Esophagus muscularis mucosa (tissue), 4 donors: ENCODE measurements at regions not wholly inside any gene's neighbourhood (a gene's known extent, or its start where the extent isn't known, plus 50 kb on each side); places are given as distances from the start of the nearest gene placed in this dataset.

Experiments
- DNase-seq: peaks from one replicate; pipeline ENCODE4 v3.0.0-alpha.2; 2017; ENCODE audit errors: extremely low spot score
- H3K27ac ChIP-seq, 4 donors: fragments of 200-600 bp; sonication (generic); replicated peaks in 1 of 4; 1 replicate in 3 of 4; 2 replicates in 1 of 4; pipeline ENCODE4 v1.5.1; 2016 to 2019; ENCODE audit warnings: mild to moderate bottlenecking in 1 of 4
- H3K27me3 ChIP-seq, 4 donors: fragments of 200-600 bp; sonication (generic); one replicate each; pipeline versions ENCODE4 v1.5.1 to v1.6.0; 2016 to 2019
- H3K36me3 ChIP-seq, 4 donors: fragments of 200-600 bp; sonication (generic); one replicate each; pipeline ENCODE4 v1.5.1; 2016 to 2019
- H3K4me1 ChIP-seq, 4 donors: fragments of 200-600 bp; sonication (generic); one replicate each; pipeline ENCODE4 v1.5.1; 2016 to 2019
- H3K4me3 ChIP-seq, 4 donors: fragments of 200-600 bp; sonication (generic); 1 replicate in 2 of 4; 2 replicates in 2 of 4; pipeline ENCODE4 v1.5.1; 2016 to 2019; ENCODE audit warnings: mild to moderate bottlenecking in 4 of 4, moderate library complexity in 1 of 4
- H3K9me3 ChIP-seq, 4 donors: fragments of 200-600 bp; sonication (generic); 1 replicate in 3 of 4; 2 replicates in 1 of 4; pipeline ENCODE4 v1.5.1; 2016 to 2019
- CTCF ChIP-seq, 3 experiments: fragments of 200-600 bp in 2 of 3; fragments of 450-650 bp in 1 of 3; sonication (generic) in 2 of 3; IDR thresholded peaks; one replicate each; pipeline ENCODE4 v1.5.1; 2017 to 2019; ENCODE audit warnings: antibody characterized with exemption in 3 of 3, mild to moderate bottlenecking in 2 of 3, moderate library complexity in 1 of 3
- EP300 ChIP-seq: sonication (generic); formaldehyde crosslinking; IDR thresholded peaks from one replicate; pipeline ENCODE4 v1.6.1; 2017; ENCODE audit warnings: antibody characterized with exemption
- POLR2A ChIP-seq: fragments of 450-650 bp; IDR thresholded peaks from one replicate; pipeline ENCODE4 v1.6.1; 2017; ENCODE audit warnings: antibody characterized with exemption, moderate library complexity, mild to moderate bottlenecking, low read depth
- POLR2AphosphoS5 ChIP-seq, 2 donors: sonication (generic); formaldehyde crosslinking; IDR thresholded peaks; one replicate each; pipeline ENCODE4 v1.6.1; 2017; ENCODE audit warnings: antibody characterized with exemption in 2 of 2
- WGBS: methylation state at CpG from one replicate; pipeline ENCODE4 v1.1.5; 2018; 5-methylcytosine and 5-hydroxymethylcytosine counted together
- intact Hi-C: fragments of 100-400 bp; cut with DNase I; formaldehyde crosslinking; loops from one replicate; pipeline ENCODE4 v1.15.1; 2023

- Histone ChIP-seq H3K27ac (no peak overlapping the region), H3K27me3 (no peaks in the 10 kb centered on the region), H3K4me1 (no peaks in the 10 kb centered on the region), H3K4me3 (no peak overlapping the region), H3K9me3 (no peaks in the 10 kb centered on the region), H3K36me3 (no peaks in the 10 kb centered on the region)
- WGBS: 77% methylated on average over 1 of the region's 1 CpG
- no peak for DNase-seq
- TF ChIP-seq POLR2A: no peak
- TF ChIP-seq CTCF (IDR thresholded peaks at IDR 0.05): no peak
- TF ChIP-seq EP300: no peak
- TF ChIP-seq POLR2AphosphoS5 (IDR thresholded peaks at IDR 0.05): no peak
- intact Hi-C loops: no loop called here
These were observed 1937.1 kb upstream of the WWC1 start for GRCh38 chr5:166354332-166354731.

GRCh38 chr5:166356096-166356495, 1935.3 kb upstream of the WWC1 start:
- 83% methylated on average over 5 of the region's 5 CpGs for WGBS
- Histone ChIP-seq H3K4me3 (no peak overlapping the region), H3K36me3 (no peaks in the 10 kb centered on the region), H3K9me3 (no peaks in the 10 kb centered on the region), H3K27me3 (no peaks in the 10 kb centered on the region), H3K27ac (no peak overlapping the region), H3K4me1 (no peaks in the 10 kb centered on the region)
- intact Hi-C loops: no loop called here
- no peak for DNase-seq
- TF ChIP-seq CTCF (IDR thresholded peaks at IDR 0.05) (no peak), POLR2A (no peak), POLR2AphosphoS5 (IDR thresholded peaks at IDR 0.05) (no peak), EP300 (no peak)

- Histone ChIP-seq H3K27ac (no peak overlapping the region), H3K9me3 (peaks cover 0 to 11% (median 6%) of the 10 kb centered on the region in 4 donors), H3K4me1 (no peaks in the 10 kb centered on the region), H3K36me3 (no peaks in the 10 kb centered on the region), H3K27me3 (no peaks in the 10 kb centered on the region), H3K4me3 (no peak overlapping the region)
- no peak for TF ChIP-seq EP300
- no peak for TF ChIP-seq CTCF (IDR thresholded peaks at IDR 0.05)
- no peak for TF ChIP-seq POLR2AphosphoS5 (IDR thresholded peaks at IDR 0.05)
- TF ChIP-seq POLR2A: no peak
- intact Hi-C loops: no loop called here
- DNase-seq: no peak
- 67% methylated on average over 4 of the region's 4 CpGs for WGBS
These were observed 1933.2 kb upstream of the WWC1 start for GRCh38 chr5:166358127-166358830.

GRCh38 chr5:166363087-166363760, 1928.2 kb upstream of the WWC1 start:
- 40% methylated on average over 6 of the region's 6 CpGs for WGBS
- H3K27ac ChIP-seq: no peak overlapping the region
- intact Hi-C loops: no loop called here
- no peaks in the 10 kb centered on the region for H3K36me3 ChIP-seq
- no peaks in the 10 kb centered on the region for H3K27me3 ChIP-seq
- no peaks in the 10 kb centered on the region for H3K4me1 ChIP-seq
- no peak for DNase-seq
- TF ChIP-seq EP300 (no peak), POLR2AphosphoS5 (IDR thresholded peaks at IDR 0.05) (no peak), CTCF (IDR thresholded peaks at IDR 0.05) (no peak), POLR2A (no peak)
- peaks cover 0 to 11% (median 6%) of the 10 kb centered on the region in 4 donors for H3K9me3 ChIP-seq
- H3K4me3 ChIP-seq: no peak overlapping the region
